K562 (cell line): ENCODE measurements at regions not wholly inside any gene's neighbourhood (a gene's known extent, or its start where the extent isn't known, plus 50 kb on each side); places are given as distances from the start of the nearest gene placed in this dataset.

Experiments
- ATAC-seq: fragments of 200-7000 bp; cut with Tn5 transposase; 3 replicates; pipeline ENCODE4 v1.9.1; 2020; ENCODE audit warnings: moderate library complexity
- BruUV-seq: library from RNA; stranded (reverse); fragments of 400-500 nt; replicated peaks from 2 replicates; lab custom pipeline; 2021; lab: Mats Ljungman, UMichigan
- CTCF ChIA-PET: fragments of 300-600 bp; formaldehyde crosslinking; extraction: SDS; loops from one replicate; lab custom pipeline; 2021; ENCODE audit warnings: low intra/inter-chr PET ratio; lab: Yijun Ruan, JAX
- POLR2A ChIA-PET: fragments of 300-600, 350-650 bp; sonication (Branson Sonifier 250); formaldehyde crosslinking; extraction: SDS; loops from one replicate; lab custom pipeline; 2021; ENCODE audit warnings: antibody characterized with exemption, inconsistent platforms; lab: Yijun Ruan, JAX
- DNase-seq, 4 experiments: peaks; one replicate each; pipeline versions ENCODE4 v3.0.0 to v3.0.0-alpha.2; 2011 to 2018; ENCODE audit warnings: low spot score in 3 of 4, mixed read lengths in 3 of 4; ENCODE audit errors: extremely low read depth in 1 of 4
- FAIRE-seq: peaks from 2 replicates; lab custom pipeline; 2011; peaks lifted over from hg19 to GRCh38; lab: Jason Lieb, UNC
- H2AFZ ChIP-seq: 2 replicates; pipeline ENCODE4 v1.6.0; 2011; ENCODE audit warnings: low read depth, low read length, control low read depth, inconsistent platforms
- H3K27ac ChIP-seq: fragments of 200-600 bp; 3 replicates; pipeline ENCODE4 v1.8.0; 2011; ENCODE audit warnings: low read depth, mild to moderate bottlenecking, control low read depth, inconsistent platforms, low read length, moderate library complexity, mixed read lengths; ENCODE audit errors: extremely low read depth
- H3K27me3 ChIP-seq, 2 experiments: fragments of 300-600 bp in 1 of 2; 2 replicates in 1 of 2; 3 replicates in 1 of 2; pipeline versions ENCODE4 v1.6.0 to v1.8.0; 2011; ENCODE audit warnings: inconsistent platforms in 2 of 2, low read length in 2 of 2, mild to moderate bottlenecking in 1 of 2, mixed read lengths in 1 of 2, moderate library complexity in 1 of 2; ENCODE audit not compliant: control insufficient read depth in 2 of 2, insufficient read depth in 2 of 2
- H3K36me3 ChIP-seq: fragments of 300-600 bp; 3 replicates; pipeline ENCODE4 v1.8.0; 2011; ENCODE audit warnings: mild to moderate bottlenecking, low read length, inconsistent platforms; ENCODE audit not compliant: control insufficient read depth, insufficient read depth
- H3K4me1 ChIP-seq, 2 experiments: fragments of 200-600 bp in 1 of 2; replicated peaks in 1 of 2; 2 replicates in 1 of 2; 3 replicates in 1 of 2; pipeline versions ENCODE4 v1.5.1 to v1.8.0; 2011; ENCODE audit warnings: inconsistent platforms in 2 of 2, low read length in 2 of 2, mild to moderate bottlenecking in 1 of 2, mixed read lengths in 1 of 2, moderate library complexity in 1 of 2; ENCODE audit not compliant: control insufficient read depth in 2 of 2, insufficient read depth in 2 of 2
- H3K4me2 ChIP-seq: 2 replicates; pipeline ENCODE4 v1.6.1; 2011; ENCODE audit warnings: low read length, control low read depth, inconsistent platforms, mixed read lengths; ENCODE audit not compliant: insufficient read depth
- H3K4me3 ChIP-seq: fragments of 200-600 bp; sonication (generic), shearing (Covaris generic); 2 replicates; pipeline ENCODE4 v1.5.1; 2016; ENCODE audit warnings: control low read depth, inconsistent platforms
- H3K79me2 ChIP-seq: fragments of 200-600 bp; 3 replicates; pipeline ENCODE4 v1.8.0; 2011; ENCODE audit warnings: low read length, inconsistent platforms; ENCODE audit not compliant: control insufficient read depth, insufficient read depth
- H3K9ac ChIP-seq, 2 experiments: 2 replicates each; pipeline versions ENCODE4 v1.6.0 to v1.6.1; 2011; ENCODE audit warnings: low read depth in 2 of 2, low read length in 2 of 2, control low read depth in 1 of 2, inconsistent platforms in 1 of 2, mild to moderate bottlenecking in 1 of 2, mixed read lengths in 1 of 2; ENCODE audit not compliant: insufficient read depth in 1 of 2
- H3K9me1 ChIP-seq: one replicate; pipeline ENCODE4 v1.6.0; 2011; ENCODE audit warnings: inconsistent platforms, mild to moderate bottlenecking, low read length, moderate library complexity; ENCODE audit not compliant: control insufficient read depth, insufficient read depth
- H3K9me3 ChIP-seq: replicated peaks from 2 replicates; pipeline ENCODE4 v1.5.1; 2011; ENCODE audit warnings: low read depth, low read length, inconsistent platforms; ENCODE audit not compliant: control insufficient read depth, insufficient read depth
- H4K20me1 ChIP-seq: replicated peaks from 2 replicates; pipeline ENCODE4 v1.6.1; 2011; ENCODE audit warnings: low read length, inconsistent platforms, mixed read lengths; ENCODE audit not compliant: control insufficient read depth, insufficient read depth
- TEAD2 ChIP-seq: fragments of 450-650 bp; IDR thresholded peaks from 2 replicates; pipeline ENCODE4 v1.6.1; 2016; ENCODE audit warnings: missing genetic modification characterization, control low read depth, missing compliant biosample characterization
- WGBS: fragments of 100-300 bp; shearing (Covaris generic); methylation state at CpG from one replicate; pipeline ENCODE4 v1.1.6; 2016; ENCODE audit warnings: low coverage, mixed read lengths; ENCODE audit not compliant: insufficient coverage; ENCODE audit errors: missing lambda C conversion rate; 5-methylcytosine and 5-hydroxymethylcytosine counted together
- in situ Hi-C: fragments of 300-500 bp; cut with MboI; formaldehyde crosslinking; loops from 4 replicates; pipeline ENCODE4 v1.15.0; 2018; ENCODE audit warnings: inconsistent platforms, mixed read lengths
- intact Hi-C: fragments of 100-400 bp; cut with micrococcal nuclease; formaldehyde crosslinking; loops from 2 replicates; pipeline ENCODE4 v1.14.2; 2022
- TF ChIP-seq, protein P1 (sequence below), 2 experiments: fragments of 450-650 bp in 1 of 2; sonication (generic) in 1 of 2; formaldehyde crosslinking in 1 of 2; IDR thresholded peaks; 2 replicates each; pipeline versions ENCODE4 v1.7.1 to v1.9.0; 2016 to 2022; ENCODE audit warnings: inconsistent platforms in 1 of 2, mild to moderate bottlenecking in 1 of 2, missing genetic modification reagents in 1 of 2

DNA sequence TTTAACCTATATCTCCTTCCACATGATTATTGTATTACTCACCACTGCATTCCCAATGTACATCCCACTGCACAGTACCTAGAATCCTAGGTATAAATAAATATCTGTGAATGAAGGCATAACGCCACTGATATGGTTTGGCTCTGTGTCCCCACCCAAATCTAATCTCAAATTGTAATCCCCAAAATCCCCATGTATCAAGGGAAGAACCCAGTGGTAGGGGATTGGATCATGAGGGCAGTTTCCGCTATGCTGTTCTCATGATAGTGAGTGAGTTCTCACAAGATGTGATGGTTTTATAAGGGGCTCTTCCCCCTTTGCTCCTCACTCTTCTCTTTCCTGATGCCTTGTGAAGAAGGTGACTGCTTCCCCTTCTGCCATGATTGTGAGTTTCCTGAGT, 599.0 kb upstream of the ADGRL2 start:
- H3K9me3 ChIP-seq: no peaks in the 10 kb centered on the region
- in situ Hi-C loops (no loop called here), intact Hi-C loops (no loop called here)
- FAIRE-seq: no peak
- H3K27me3 ChIP-seq: no peaks in the 10 kb centered on the region
- ChIA-PET CTCF (no interaction called here), POLR2A (no interaction called here)
- no peaks in the 10 kb centered on the region for H3K79me2 ChIP-seq
- no peaks in the 10 kb centered on the region for H3K4me1 ChIP-seq
- H3K4me2 ChIP-seq: no peak overlapping the region
- no peak for ATAC-seq
- no peak overlapping the region for H3K9ac ChIP-seq
- 0% methylated on average over 2 of the region's 2 CpGs for WGBS
- no peak for DNase-seq
- H3K9me1 ChIP-seq: no peaks in the 10 kb centered on the region
- no peak overlapping the region for H2AFZ ChIP-seq
- no peaks in the 10 kb centered on the region for H4K20me1 ChIP-seq
- BruUV-seq: no TSS peak
- no peaks in the 10 kb centered on the region for H3K36me3 ChIP-seq
- H3K27ac ChIP-seq: no peak overlapping the region
- H3K4me3 ChIP-seq: no peak overlapping the region
- TF ChIP-seq TEAD2 (tag): no peak
- TF ChIP-seq, protein P1, sequence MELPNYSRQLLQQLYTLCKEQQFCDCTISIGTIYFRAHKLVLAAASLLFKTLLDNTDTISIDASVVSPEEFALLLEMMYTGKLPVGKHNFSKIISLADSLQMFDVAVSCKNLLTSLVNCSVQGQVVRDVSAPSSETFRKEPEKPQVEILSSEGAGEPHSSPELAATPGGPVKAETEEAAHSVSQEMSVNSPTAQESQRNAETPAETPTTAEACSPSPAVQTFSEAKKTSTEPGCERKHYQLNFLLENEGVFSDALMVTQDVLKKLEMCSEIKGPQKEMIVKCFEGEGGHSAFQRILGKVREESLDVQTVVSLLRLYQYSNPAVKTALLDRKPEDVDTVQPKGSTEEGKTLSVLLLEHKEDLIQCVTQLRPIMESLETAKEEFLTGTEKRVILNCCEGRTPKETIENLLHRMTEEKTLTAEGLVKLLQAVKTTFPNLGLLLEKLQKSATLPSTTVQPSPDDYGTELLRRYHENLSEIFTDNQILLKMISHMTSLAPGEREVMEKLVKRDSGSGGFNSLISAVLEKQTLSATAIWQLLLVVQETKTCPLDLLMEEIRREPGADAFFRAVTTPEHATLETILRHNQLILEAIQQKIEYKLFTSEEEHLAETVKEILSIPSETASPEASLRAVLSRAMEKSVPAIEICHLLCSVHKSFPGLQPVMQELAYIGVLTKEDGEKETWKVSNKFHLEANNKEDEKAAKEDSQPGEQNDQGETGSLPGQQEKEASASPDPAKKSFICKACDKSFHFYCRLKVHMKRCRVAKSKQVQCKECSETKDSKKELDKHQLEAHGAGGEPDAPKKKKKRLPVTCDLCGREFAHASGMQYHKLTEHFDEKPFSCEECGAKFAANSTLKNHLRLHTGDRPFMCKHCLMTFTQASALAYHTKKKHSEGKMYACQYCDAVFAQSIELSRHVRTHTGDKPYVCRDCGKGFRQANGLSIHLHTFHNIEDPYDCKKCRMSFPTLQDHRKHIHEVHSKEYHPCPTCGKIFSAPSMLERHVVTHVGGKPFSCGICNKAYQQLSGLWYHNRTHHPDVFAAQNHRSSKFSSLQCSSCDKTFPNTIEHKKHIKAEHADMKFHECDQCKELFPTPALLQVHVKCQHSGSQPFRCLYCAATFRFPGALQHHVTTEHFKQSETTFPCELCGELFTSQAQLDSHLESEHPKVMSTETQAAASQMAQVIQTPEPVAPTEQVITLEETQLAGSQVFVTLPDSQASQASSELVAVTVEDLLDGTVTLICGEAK (IDR thresholded peaks at IDR 0.05): no peak
- TF ChIP-seq, protein P1 (CRISPR knock-in tag; IDR thresholded peaks at IDR 0.05): no peak
